ACC112 (cell line): ENCODE measurements at regions not wholly inside any gene's neighbourhood (a gene's known extent, or its start where the extent isn't known, plus 50 kb on each side); places are given as distances from the start of the nearest gene placed in this dataset.

ENCODE experiments used
- H2AFZ ChIP-seq: fragments of 200-600 bp; sonication (generic); one replicate; pipeline ENCODE4 v1.6.0; 2017; ENCODE audit warnings: antibody characterized with exemption, low read length; ENCODE audit not compliant: unreplicated experiment
- H3K27ac ChIP-seq: fragments of 200-600 bp; sonication (generic); 2 replicates; pipeline ENCODE4 v1.5.1; 2014; ENCODE audit warnings: low read depth, mild to moderate bottlenecking, antibody characterized with exemption, low read length, moderate library complexity
- H3K27me3 ChIP-seq: fragments of 200-600 bp; sonication (generic); 2 replicates; pipeline ENCODE4 v1.6.1; 2014; ENCODE audit warnings: mild to moderate bottlenecking, antibody characterized with exemption, low read length, moderate library complexity, mixed read lengths; ENCODE audit not compliant: insufficient read depth
- H3K36me3 ChIP-seq: fragments of 200-600 bp; sonication (generic); 2 replicates; pipeline ENCODE4 v1.6.1; 2016; ENCODE audit warnings: mild to moderate bottlenecking, antibody characterized with exemption, low read length, moderate library complexity, mixed read lengths; ENCODE audit not compliant: insufficient read depth
- H3K4me1 ChIP-seq: fragments of 200-600 bp; sonication (generic); one replicate; pipeline ENCODE4 v1.6.1; 2016; ENCODE audit warnings: low read length, mixed read lengths; ENCODE audit not compliant: insufficient read depth, unreplicated experiment, control insufficient read depth
- H3K4me3 ChIP-seq: fragments of 200-600 bp; sonication (generic); 2 replicates; pipeline ENCODE4 v1.5.1; 2014; ENCODE audit warnings: mild to moderate bottlenecking, low read depth, low read length
- H3K79me2 ChIP-seq: fragments of 200-600 bp; sonication (generic); one replicate; pipeline ENCODE4 v1.6.0; 2016; ENCODE audit warnings: low read length; ENCODE audit not compliant: control insufficient read depth, unreplicated experiment, insufficient read depth

DNA sequence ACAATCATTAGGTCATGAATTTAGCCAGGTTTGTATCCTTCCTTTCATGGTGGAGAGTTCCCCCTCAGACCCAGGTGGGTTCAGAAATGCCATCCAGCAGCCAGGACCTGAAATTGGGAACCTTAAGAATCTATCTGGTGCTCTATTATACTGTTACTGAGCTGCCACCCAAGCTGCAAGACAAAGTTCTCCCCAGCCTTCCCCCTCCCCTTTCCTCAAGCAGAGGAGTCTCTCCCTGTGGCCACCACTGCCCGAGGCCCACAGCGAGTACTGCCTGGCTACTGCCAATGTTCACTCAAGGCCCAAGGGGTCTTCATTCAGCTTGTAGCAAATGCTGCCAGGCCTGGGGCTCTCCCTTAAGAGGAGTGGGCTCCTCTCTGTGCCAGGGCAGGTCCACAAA is 133.8 kb downstream of the TMEM38B start:
- H3K4me1 ChIP-seq, result no peaks in the 10 kb centered on the region
- H3K36me3 ChIP-seq, result no peaks in the 10 kb centered on the region
- H3K4me3 ChIP-seq, result no peak overlapping the region
- no peaks in the 10 kb centered on the region for H3K79me2 ChIP-seq
- H3K27ac ChIP-seq, result no peak overlapping the region
- no peaks in the 10 kb centered on the region for H3K27me3 ChIP-seq
- H2AFZ ChIP-seq, result no peak overlapping the region

GRCh38 chr9:105828596-105829213 is 134.4 kb downstream of the TMEM38B start:
- Histone ChIP-seq H3K79me2 (no peaks in the 10 kb centered on the region), H3K4me1 (no peaks in the 10 kb centered on the region), H3K36me3 (no peaks in the 10 kb centered on the region), H3K27me3 (no peaks in the 10 kb centered on the region), H3K27ac (no peak overlapping the region), H2AFZ (no peak overlapping the region), H3K4me3 (no peak overlapping the region)

- Histone ChIP-seq H3K4me1 (no peaks in the 10 kb centered on the region), H3K27ac (no peak overlapping the region), H3K36me3 (no peaks in the 10 kb centered on the region), H3K79me2 (no peaks in the 10 kb centered on the region), H2AFZ (no peak overlapping the region), H3K27me3 (no peaks in the 10 kb centered on the region), H3K4me3 (no peak overlapping the region)
These were observed 136.1 kb downstream of the TMEM38B start for GRCh38 chr9:105830461-105830860.

DNA sequence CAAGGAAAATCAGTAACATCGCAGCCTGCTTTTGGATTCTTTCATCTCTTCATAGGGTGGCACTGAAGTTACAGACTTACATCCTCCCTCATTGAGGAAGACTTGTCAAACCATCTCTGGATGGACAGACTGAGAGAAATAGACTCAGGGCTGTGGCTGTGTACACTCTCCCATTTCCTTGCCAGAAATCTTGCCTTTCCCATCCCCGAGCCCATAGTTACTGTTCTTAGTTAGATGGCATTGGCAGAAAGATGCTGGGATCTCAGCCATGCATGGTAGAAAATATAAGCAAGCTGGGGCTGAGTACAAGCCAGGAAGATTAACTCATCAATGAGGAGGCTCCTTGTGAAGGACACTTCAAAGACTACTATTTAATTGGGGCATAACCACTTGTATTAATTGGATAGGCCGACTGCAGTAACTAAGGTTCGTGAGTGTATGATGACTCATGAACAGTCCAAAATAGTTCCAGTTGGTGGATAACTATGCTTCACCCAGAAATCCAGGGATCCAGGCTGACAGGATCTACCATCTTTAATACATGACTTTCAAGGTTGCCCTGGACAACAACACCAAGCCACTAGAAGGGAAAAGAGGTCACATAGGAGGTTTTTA is 137.9 kb downstream of the TMEM38B start:
- Histone ChIP-seq H2AFZ (no peak overlapping the region), H3K4me3 (no peak overlapping the region), H3K36me3 (no peaks in the 10 kb centered on the region), H3K79me2 (no peaks in the 10 kb centered on the region), H3K27ac (no peak overlapping the region), H3K27me3 (no peaks in the 10 kb centered on the region), H3K4me1 (no peaks in the 10 kb centered on the region)

GRCh38 chr9:105833271-105833975 is 139.1 kb downstream of the TMEM38B start:
- Histone ChIP-seq H3K4me3 (no peak overlapping the region), H3K4me1 (no peaks in the 10 kb centered on the region), H3K27ac (no peak overlapping the region), H3K27me3 (no peaks in the 10 kb centered on the region), H3K79me2 (no peaks in the 10 kb centered on the region), H3K36me3 (no peaks in the 10 kb centered on the region), H2AFZ (no peak overlapping the region)

DNA sequence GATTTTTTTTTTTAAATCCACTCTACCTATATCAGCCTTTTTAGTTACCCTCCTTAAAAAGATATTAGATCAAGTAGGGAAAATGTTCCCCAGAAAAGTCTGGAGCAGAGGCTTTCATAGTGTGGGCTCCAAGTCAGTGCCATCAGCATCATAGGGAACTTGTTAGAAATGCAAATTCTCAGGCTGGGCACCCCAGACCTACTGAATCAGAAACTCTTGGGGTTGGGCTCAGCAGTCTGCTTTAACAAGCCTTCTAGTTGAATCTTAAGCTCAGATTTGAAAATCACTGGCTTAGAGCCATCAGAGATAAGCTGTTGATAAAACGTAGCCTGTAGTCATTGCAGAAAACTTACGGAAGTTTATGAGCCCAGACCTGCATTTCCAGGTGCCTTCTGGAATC is 140.1 kb downstream of the TMEM38B start:
- no peaks in the 10 kb centered on the region for H3K79me2 ChIP-seq
- H3K27ac ChIP-seq, result no peak overlapping the region
- no peaks in the 10 kb centered on the region for H3K27me3 ChIP-seq
- no peaks in the 10 kb centered on the region for H3K4me1 ChIP-seq
- no peaks in the 10 kb centered on the region for H3K36me3 ChIP-seq
- H3K4me3 ChIP-seq, result no peak overlapping the region
- H2AFZ ChIP-seq, result no peak overlapping the region

- Histone ChIP-seq H2AFZ (no peak overlapping the region), H3K79me2 (no peaks in the 10 kb centered on the region), H3K36me3 (no peaks in the 10 kb centered on the region), H3K27me3 (no peaks in the 10 kb centered on the region), H3K4me1 (no peaks in the 10 kb centered on the region), H3K4me3 (no peak overlapping the region), H3K27ac (no peak overlapping the region)
These were observed 141.4 kb downstream of the TMEM38B start for GRCh38 chr9:105835721-105836120.

DNA sequence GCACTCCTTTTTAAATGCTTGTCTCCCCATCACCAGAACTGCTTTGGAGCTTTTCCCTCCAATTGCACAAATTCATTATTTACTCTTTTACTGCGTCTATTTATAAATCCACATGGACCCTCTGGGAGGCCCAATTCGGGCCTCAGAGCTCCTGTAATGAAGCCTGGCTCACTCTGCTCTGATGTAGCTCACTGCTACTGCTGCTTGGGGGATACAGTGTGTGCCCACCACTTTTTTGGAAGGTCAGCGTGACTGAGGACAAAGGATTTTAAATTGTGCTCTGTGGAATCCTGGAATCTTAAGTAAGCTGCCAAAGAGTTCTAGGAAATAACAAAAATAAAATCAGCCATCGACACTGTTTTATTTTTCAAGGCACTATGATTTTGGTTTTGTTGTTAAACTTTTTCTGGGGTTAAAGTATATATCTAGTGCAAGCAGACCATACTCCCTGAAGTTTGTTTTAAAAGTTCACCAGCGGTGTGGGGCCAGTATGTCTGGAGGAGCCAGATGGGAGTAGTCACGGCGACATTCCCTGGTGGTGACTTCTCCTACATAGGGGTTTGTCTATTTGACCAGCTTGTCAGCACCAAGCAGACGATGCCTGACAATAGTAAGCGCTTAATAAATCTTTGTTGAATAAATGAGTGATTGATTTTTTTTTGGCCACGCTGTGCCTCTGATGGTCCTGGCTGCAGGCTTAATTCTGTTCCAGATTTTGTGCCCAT is 142.8 kb downstream of the TMEM38B start:
- Histone ChIP-seq H3K79me2 (no peaks in the 10 kb centered on the region), H3K4me3 (no peak overlapping the region), H3K4me1 (no peaks in the 10 kb centered on the region), H3K36me3 (no peaks in the 10 kb centered on the region), H2AFZ (no peak overlapping the region), H3K27ac (no peak overlapping the region), H3K27me3 (no peaks in the 10 kb centered on the region)

- H3K4me1 ChIP-seq, result no peaks in the 10 kb centered on the region
- H3K36me3 ChIP-seq, result no peaks in the 10 kb centered on the region
- H3K27me3 ChIP-seq, result no peaks in the 10 kb centered on the region
- no peaks in the 10 kb centered on the region for H3K79me2 ChIP-seq
- H2AFZ ChIP-seq, result no peak overlapping the region
- H3K27ac ChIP-seq, result no peak overlapping the region
- H3K4me3 ChIP-seq, result no peak overlapping the region
These were observed 147.2 kb downstream of the TMEM38B start for GRCh38 chr9:105841562-105841961.

- H2AFZ ChIP-seq, result no peak overlapping the region
- H3K27ac ChIP-seq, result no peak overlapping the region
- no peak overlapping the region for H3K4me3 ChIP-seq
- H3K79me2 ChIP-seq, result no peaks in the 10 kb centered on the region
- no peaks in the 10 kb centered on the region for H3K4me1 ChIP-seq
- H3K27me3 ChIP-seq, result no peaks in the 10 kb centered on the region
- no peaks in the 10 kb centered on the region for H3K36me3 ChIP-seq
These were observed 147.8 kb downstream of the TMEM38B start for GRCh38 chr9:105842023-105842644.
